HEK293T (cell line): ENCODE measurements at regions not wholly inside any gene's neighbourhood (a gene's known extent, or its start where the extent isn't known, plus 50 kb on each side); places are given as distances from the start of the nearest gene placed in this dataset.
"Not testable (repeated sequence)": the region's sequence is repeated elsewhere in the genome, so short reads cannot be mapped to it uniquely, and the experiment has no call there.

ENCODE experiments used
- CTCF ChIA-PET: fragments of 350-600 bp; formaldehyde crosslinking; extraction: SDS; loops from one replicate; lab custom pipeline; 2021; ENCODE audit warnings: antibody characterized with exemption, inconsistent platforms; lab: Yijun Ruan, JAX
- POLR2A ChIA-PET: fragments of 350-600 bp; formaldehyde crosslinking; extraction: SDS; loops from one replicate; lab custom pipeline; 2020; ENCODE audit warnings: antibody characterized with exemption, inconsistent platforms; lab: Yijun Ruan, JAX
- DNase-seq: peaks from one replicate; pipeline ENCODE4 v3.0.0; 2012; ENCODE audit warnings: mixed read lengths; ENCODE audit errors: extremely low spot score
- ARNT ChIP-seq: fragments of 450-650 bp; IDR thresholded peaks from 2 replicates; pipeline ENCODE4 v1.6.1; 2017; ENCODE audit warnings: mild to moderate bottlenecking
- BHLHE40 ChIP-seq: fragments of 450-650 bp; IDR thresholded peaks from 2 replicates; pipeline ENCODE4 v1.6.1; 2016; ENCODE audit warnings: mild to moderate bottlenecking, moderate library complexity, borderline replicate concordance
- CTBP1 ChIP-seq: fragments of 450-650 bp; IDR thresholded peaks from 2 replicates; pipeline ENCODE4 v1.6.1; 2016; ENCODE audit warnings: borderline replicate concordance
- ELF4 ChIP-seq: fragments of 450-650 bp; IDR thresholded peaks from 2 replicates; pipeline ENCODE4 v1.6.1; 2017; ENCODE audit warnings: antibody characterized with exemption
- FOXA1 ChIP-seq: fragments of 450-650 bp; IDR thresholded peaks from 2 replicates; pipeline ENCODE4 v1.6.1; 2016; ENCODE audit warnings: mild to moderate bottlenecking
- FOXK2 ChIP-seq: fragments of 450-650 bp; IDR thresholded peaks from 2 replicates; pipeline ENCODE4 v1.6.1; 2016; ENCODE audit warnings: mild to moderate bottlenecking
- FOXM1 ChIP-seq: fragments of 450-650 bp; IDR thresholded peaks from 2 replicates; pipeline ENCODE4 v1.6.1; 2017; ENCODE audit warnings: mild to moderate bottlenecking, borderline replicate concordance
- HDGF ChIP-seq: fragments of 450-650 bp; IDR thresholded peaks from 2 replicates; pipeline ENCODE4 v1.6.1; 2017; ENCODE audit warnings: antibody characterized with exemption, borderline replicate concordance
- L3MBTL2 ChIP-seq: fragments of 450-650 bp; conservative IDR thresholded peaks from 2 replicates; pipeline ENCODE4 v1.6.1; 2016; ENCODE audit warnings: mild to moderate bottlenecking
- LEF1 ChIP-seq: fragments of 450-650 bp; IDR thresholded peaks from 2 replicates; pipeline ENCODE4 v1.6.1; 2017; ENCODE audit warnings: mild to moderate bottlenecking, borderline replicate concordance
- NFRKB ChIP-seq: fragments of 450-650 bp; IDR thresholded peaks from 2 replicates; pipeline ENCODE4 v1.6.1; 2016; ENCODE audit warnings: mild to moderate bottlenecking, moderate library complexity
- PKNOX1 ChIP-seq: fragments of 450-650 bp; IDR thresholded peaks from 2 replicates; pipeline ENCODE4 v1.6.1; 2016
- SP1 ChIP-seq: fragments of 450-650 bp; IDR thresholded peaks from 2 replicates; pipeline ENCODE4 v1.6.1; 2017
- SUZ12 ChIP-seq: fragments of 450-650 bp; IDR thresholded peaks from 2 replicates; pipeline ENCODE4 v1.6.1; 2016; ENCODE audit warnings: mild to moderate bottlenecking
- TARDBP ChIP-seq: fragments of 450-650 bp; IDR thresholded peaks from 2 replicates; pipeline ENCODE4 v1.6.1; 2016
- ZNF384 ChIP-seq: fragments of 450-650 bp; IDR thresholded peaks from 2 replicates; pipeline ENCODE4 v1.6.1; 2016

GRCh38 chr5:156043351-156043750 lies 283.6 kb upstream of the SGCD start:
- TF ChIP-seq FOXA1 (no peak), BHLHE40 (no peak), FOXM1 (no peak), TARDBP (no peak), LEF1 (no peak), ZNF384 (no peak), PKNOX1 (no peak), HDGF (no peak), CTBP1 (no peak), ARNT (no peak), SUZ12 (no peak), L3MBTL2 (no peak), FOXK2 (no peak), SP1 (no peak), ELF4 (no peak)
- ChIA-PET CTCF (no interaction called here), POLR2A (no interaction called here)
- no peak for DNase-seq

GRCh38 chr5:156051972-156052371 lies 275.0 kb upstream of the SGCD start:
- TF ChIP-seq FOXK2 = no peak
- ChIA-PET POLR2A (no interaction called here), CTCF (no interaction called here)
- no peak for DNase-seq

GRCh38 chr5:156052656-156053055 lies 274.3 kb upstream of the SGCD start:
- TF ChIP-seq FOXK2 (no peak), TARDBP (no peak), NFRKB (no peak), HDGF (no peak), LEF1 (no peak), BHLHE40 (no peak), SP1 (no peak), FOXM1 (no peak), ELF4 (no peak)
- ChIA-PET POLR2A (no interaction called here), CTCF (no interaction called here)
- no peak for DNase-seq

GRCh38 chr5:156053056-156053455 lies 273.9 kb upstream of the SGCD start:
- CTCF ChIA-PET = no interaction called here
- POLR2A ChIA-PET = no interaction called here
- no peak for DNase-seq
- TF ChIP-seq ZNF384 (no peak), ELF4 (no peak), CTBP1 (no peak), FOXK2 (no peak), LEF1 (no peak), TARDBP (no peak), NFRKB (no peak), BHLHE40 (no peak), ARNT (no peak)

- ChIA-PET POLR2A (no interaction called here), CTCF (no interaction called here)
- DNase-seq = no peak
Measured at GRCh38 chr5:156076912-156077311, 250.1 kb upstream of the SGCD start.

GRCh38 chr5:156087577-156088110 lies 239.3 kb upstream of the SGCD start:
- no peak for TF ChIP-seq FOXK2
- no peak for TF ChIP-seq ARNT
- TF ChIP-seq L3MBTL2 = no peak
- no peak for TF ChIP-seq PKNOX1
- TF ChIP-seq FOXM1 = no peak
- no peak for TF ChIP-seq HDGF
- no peak for TF ChIP-seq BHLHE40
- TF ChIP-seq SP1 = no peak
- no peak for TF ChIP-seq SUZ12
- TF ChIP-seq NFRKB = no peak
- TF ChIP-seq FOXA1 = no peak
- no peak for TF ChIP-seq LEF1
- ChIA-PET POLR2A (no interaction called here), CTCF (no interaction called here)
- no peak for DNase-seq

More at GRCh38 chr5:156076912-156077311, 250.1 kb upstream of the SGCD start:
- TF ChIP-seq L3MBTL2 (no peak), CTBP1 (no peak), NFRKB (no peak), TARDBP (no peak), ELF4 (no peak), PKNOX1 (no peak), BHLHE40 (no peak), FOXM1 (no peak), ZNF384 (no peak), FOXK2 (no peak), SUZ12 (no peak), FOXA1 (no peak), SP1 (no peak), ARNT (no peak), HDGF (no peak), LEF1 (no peak)

GRCh38 chr5:156089955-156090940 lies 236.7 kb upstream of the SGCD start:
- CTCF ChIA-PET, POLR2A ChIA-PET, DNase-seq: not testable (repeated sequence)
